Fibroblast of lung (primary cell): ENCODE measurements at regions not wholly inside any gene's neighbourhood (a gene's known extent, or its start where the extent isn't known, plus 50 kb on each side); places are given as distances from the start of the nearest gene placed in this dataset.
A peak's percentile ranks its signal among the peaks of the same experiment; 100 is the strongest.

ENCODE experiments used
- DNase-seq, 2 donors: peaks; one replicate each; pipeline versions ENCODE4 v3.0.0 to v3.0.0-alpha.2; 2010; ENCODE audit warnings: low read depth in 2 of 2
- H2AFZ ChIP-seq: 2 replicates; pipeline ENCODE4 v1.5.1; 2012; ENCODE audit warnings: low read length, control low read depth, inconsistent platforms
- H3K27ac ChIP-seq: 2 replicates; pipeline ENCODE4 v1.5.1; 2011; ENCODE audit warnings: low read length, control low read depth; ENCODE audit not compliant: insufficient read depth
- H3K27me3 ChIP-seq: 2 replicates; pipeline ENCODE4 v1.5.1; 2011; ENCODE audit warnings: mild to moderate bottlenecking, low read length; ENCODE audit not compliant: control insufficient read depth, insufficient read depth
- H3K36me3 ChIP-seq: 2 replicates; pipeline ENCODE4 v1.5.1; 2011; ENCODE audit warnings: low read length; ENCODE audit not compliant: control insufficient read depth, insufficient read depth
- H3K4me1 ChIP-seq: 2 replicates; pipeline ENCODE4 v1.5.1; 2011; ENCODE audit warnings: low read length; ENCODE audit not compliant: control insufficient read depth, insufficient read depth; ENCODE audit errors: extremely low read depth
- H3K4me2 ChIP-seq: 2 replicates; pipeline ENCODE4 v1.5.1; 2011; ENCODE audit warnings: low read length, control low read depth; ENCODE audit not compliant: insufficient read depth; ENCODE audit errors: extremely low read depth
- H3K4me3 ChIP-seq, 4 experiments: fragments of 200-600 bp in 1 of 4; sonication (generic) in 1 of 4; replicated peaks in 1 of 4; 2 replicates each; pipeline ENCODE4 v1.5.1; 2011 to 2016; ENCODE audit warnings: low read length in 4 of 4, low read depth in 3 of 4, mild to moderate bottlenecking in 3 of 4, control low read depth in 2 of 4, inconsistent platforms in 1 of 4, mixed read lengths in 1 of 4; ENCODE audit not compliant: insufficient read depth in 1 of 4; ENCODE audit errors: control extremely low read depth in 1 of 4
- H3K79me2 ChIP-seq: 2 replicates; pipeline ENCODE4 v1.5.1; 2012; ENCODE audit warnings: mild to moderate bottlenecking, low read length, inconsistent platforms; ENCODE audit not compliant: control insufficient read depth, insufficient read depth
- H3K9ac ChIP-seq: 2 replicates; pipeline ENCODE4 v1.5.1; 2011; ENCODE audit warnings: mild to moderate bottlenecking, low read length, control low read depth; ENCODE audit not compliant: insufficient read depth
- H3K9me3 ChIP-seq: 2 replicates; pipeline ENCODE4 v1.5.1; 2012; ENCODE audit warnings: low read depth, low read length; ENCODE audit not compliant: control insufficient read depth, insufficient read depth
- H4K20me1 ChIP-seq: 2 replicates; pipeline ENCODE4 v1.5.1; 2011; ENCODE audit warnings: low read length; ENCODE audit not compliant: control insufficient read depth, insufficient read depth; ENCODE audit errors: extremely low read depth
- EZH2 ChIP-seq: IDR thresholded peaks from 2 replicates; pipeline ENCODE4 v1.5.1; 2012; ENCODE audit warnings: low read length, control low read depth, mild to moderate bottlenecking; ENCODE audit errors: missing control alignments
- TF ChIP-seq, protein P1 (sequence below), 2 donors: IDR thresholded peaks in 1 of 2; conservative IDR thresholded peaks in 1 of 2; 1 replicate in 1 of 2; 2 replicates in 1 of 2; pipeline ENCODE4 v1.5.1; 2011 to 2012; ENCODE audit warnings: low read length in 2 of 2, control low read depth in 1 of 2, inconsistent platforms in 1 of 2, low read depth in 1 of 2, mild to moderate bottlenecking in 1 of 2

DNA sequence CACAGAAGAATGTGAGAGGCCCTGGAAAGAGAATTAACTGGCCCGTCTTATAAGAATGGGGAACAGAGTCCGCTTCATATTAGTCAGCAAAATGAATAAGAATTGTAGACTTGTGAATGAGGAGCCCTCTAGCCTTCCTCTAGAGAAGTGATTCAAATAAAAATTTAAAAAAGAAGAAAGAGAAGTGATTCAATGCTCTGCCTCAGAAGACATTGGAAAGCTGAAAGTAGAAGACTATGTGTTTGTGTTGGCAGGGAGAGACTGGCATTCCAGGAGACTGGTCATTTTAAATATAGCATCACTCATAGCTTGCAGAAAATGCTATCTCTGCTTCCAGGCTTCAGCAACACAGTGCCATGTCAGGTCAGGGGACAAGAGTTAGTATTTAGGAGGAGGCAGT, 190.6 kb upstream of the HS3ST3A1 start:
- H3K36me3 ChIP-seq: no peaks in the 10 kb centered on the region
- H3K4me3 ChIP-seq: no peak overlapping the region
- no peaks in the 10 kb centered on the region for H3K9me3 ChIP-seq
- H2AFZ ChIP-seq: no peak overlapping the region
- H3K4me2 ChIP-seq: no peak overlapping the region
- H3K4me1 ChIP-seq: no peaks in the 10 kb centered on the region
- no peaks in the 10 kb centered on the region for H3K27me3 ChIP-seq
- no peak overlapping the region for H3K27ac ChIP-seq
- TF ChIP-seq, protein P1, sequence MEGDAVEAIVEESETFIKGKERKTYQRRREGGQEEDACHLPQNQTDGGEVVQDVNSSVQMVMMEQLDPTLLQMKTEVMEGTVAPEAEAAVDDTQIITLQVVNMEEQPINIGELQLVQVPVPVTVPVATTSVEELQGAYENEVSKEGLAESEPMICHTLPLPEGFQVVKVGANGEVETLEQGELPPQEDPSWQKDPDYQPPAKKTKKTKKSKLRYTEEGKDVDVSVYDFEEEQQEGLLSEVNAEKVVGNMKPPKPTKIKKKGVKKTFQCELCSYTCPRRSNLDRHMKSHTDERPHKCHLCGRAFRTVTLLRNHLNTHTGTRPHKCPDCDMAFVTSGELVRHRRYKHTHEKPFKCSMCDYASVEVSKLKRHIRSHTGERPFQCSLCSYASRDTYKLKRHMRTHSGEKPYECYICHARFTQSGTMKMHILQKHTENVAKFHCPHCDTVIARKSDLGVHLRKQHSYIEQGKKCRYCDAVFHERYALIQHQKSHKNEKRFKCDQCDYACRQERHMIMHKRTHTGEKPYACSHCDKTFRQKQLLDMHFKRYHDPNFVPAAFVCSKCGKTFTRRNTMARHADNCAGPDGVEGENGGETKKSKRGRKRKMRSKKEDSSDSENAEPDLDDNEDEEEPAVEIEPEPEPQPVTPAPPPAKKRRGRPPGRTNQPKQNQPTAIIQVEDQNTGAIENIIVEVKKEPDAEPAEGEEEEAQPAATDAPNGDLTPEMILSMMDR (conservative IDR thresholded peaks at IDR 0.05 in 1 of 2, IDR thresholded peaks at IDR 0.05 in 1 of 2; ENCODE audit: low read depth in 1 of 2, low read length in 2 of 2): peak in 1 of 2 donors; percentile 16
- TF ChIP-seq EZH2: no peak
- no peak overlapping the region for H3K9ac ChIP-seq
- no peaks in the 10 kb centered on the region for H4K20me1 ChIP-seq
- no peaks in the 10 kb centered on the region for H3K79me2 ChIP-seq
- peak; percentile 43 to 71 for DNase-seq

DNA sequence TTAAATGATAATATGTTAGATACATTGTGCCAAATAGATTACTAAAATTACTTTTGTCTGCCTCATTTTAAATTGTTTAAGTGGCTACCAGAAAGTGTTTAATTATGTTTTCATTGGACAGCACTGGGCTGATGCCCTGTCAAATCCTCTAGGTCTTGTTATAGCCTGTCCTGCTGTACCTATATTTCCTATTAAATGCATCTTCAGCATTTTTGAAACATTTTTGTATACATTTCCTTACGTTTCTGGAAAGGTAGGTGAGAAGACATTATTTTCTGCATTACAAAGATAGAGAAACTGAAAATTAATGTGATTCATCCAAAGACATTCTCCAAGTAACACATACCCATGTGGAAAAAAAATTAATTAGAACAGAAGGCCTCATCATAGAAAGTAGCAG, 192.2 kb upstream of the HS3ST3A1 start:
- Histone ChIP-seq H3K27me3 (no peaks in the 10 kb centered on the region), H3K9ac (no peak overlapping the region), H4K20me1 (no peaks in the 10 kb centered on the region), H3K79me2 (no peaks in the 10 kb centered on the region), H2AFZ (no peak overlapping the region), H3K9me3 (no peaks in the 10 kb centered on the region), H3K4me3 (no peak overlapping the region), H3K36me3 (no peaks in the 10 kb centered on the region), H3K27ac (no peak overlapping the region), H3K4me1 (no peaks in the 10 kb centered on the region), H3K4me2 (no peak overlapping the region)
- TF ChIP-seq, protein P1 (conservative IDR thresholded peaks at IDR 0.05 in 1 of 2, IDR thresholded peaks at IDR 0.05 in 1 of 2; ENCODE audit: low read depth in 1 of 2, low read length in 2 of 2): no peak
- TF ChIP-seq EZH2: no peak
- DNase-seq: no peak

DNA sequence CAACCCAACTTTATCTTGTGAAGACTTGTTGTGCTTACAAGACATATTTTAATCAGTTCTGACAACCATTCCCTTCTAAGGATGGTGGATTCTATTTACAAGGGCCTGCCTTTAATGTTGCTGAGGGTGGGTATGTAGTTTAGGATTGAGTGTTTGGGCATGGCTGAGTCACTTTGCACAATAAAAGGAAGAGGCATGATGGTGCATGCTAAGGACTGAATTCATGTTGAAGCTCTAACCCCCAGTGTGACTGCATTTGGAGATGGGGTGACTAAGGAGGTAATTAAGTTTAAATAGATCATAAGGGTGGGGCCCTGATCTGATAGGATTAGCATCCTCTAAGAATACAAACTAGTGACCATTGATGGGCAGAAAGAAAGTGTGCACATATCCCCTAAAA, 196.1 kb upstream of the HS3ST3A1 start:
- H3K9me3 ChIP-seq: no peaks in the 10 kb centered on the region
- TF ChIP-seq, protein P1 (conservative IDR thresholded peaks at IDR 0.05 in 1 of 2, IDR thresholded peaks at IDR 0.05 in 1 of 2; ENCODE audit: low read depth in 1 of 2, low read length in 2 of 2): no peak
- no peak for TF ChIP-seq EZH2

More for the DNA sequence above, 196.1 kb upstream of the HS3ST3A1 start:
- Histone ChIP-seq H3K4me1 (no peaks in the 10 kb centered on the region), H3K4me3 (no peak overlapping the region), H4K20me1 (no peaks in the 10 kb centered on the region), H3K36me3 (no peaks in the 10 kb centered on the region), H3K27ac (no peak overlapping the region), H3K79me2 (no peaks in the 10 kb centered on the region), H2AFZ (no peak overlapping the region), H3K27me3 (no peaks in the 10 kb centered on the region), H3K4me2 (no peak overlapping the region), H3K9ac (no peak overlapping the region)
- DNase-seq: no peak
